Mammary epithelial cell (primary cell): ENCODE measurements at regions not wholly inside any gene's neighbourhood (a gene's known extent, or its start where the extent isn't known, plus 50 kb on each side); places are given as distances from the start of the nearest gene placed in this dataset.

Experiments used
- CTCF ChIP-seq, 2 donors: IDR thresholded peaks in 1 of 2; conservative IDR thresholded peaks in 1 of 2; 2 replicates each; pipeline ENCODE4 v1.5.1; 2011 to 2012; ENCODE audit warnings: inconsistent platforms in 2 of 2, low read length in 2 of 2, mild to moderate bottlenecking in 2 of 2, control low read depth in 1 of 2, low read depth in 1 of 2; ENCODE audit not compliant: insufficient read depth in 1 of 2; ENCODE audit errors: extremely low read depth in 1 of 2
- EZH2 ChIP-seq: IDR thresholded peaks from 2 replicates; pipeline ENCODE4 v1.6.1; 2012; ENCODE audit warnings: low read length, inconsistent platforms, borderline replicate concordance

GRCh38 chr3:102571006-102571405 lies 136.2 kb downstream of the ZPLD1 start:
- TF ChIP-seq EZH2 (no peak), CTCF (conservative IDR thresholded peaks at IDR 0.05 in 1 of 2, IDR thresholded peaks at IDR 0.05 in 1 of 2; ENCODE audit: extremely low read depth in 1 of 2, insufficient read depth in 1 of 2, low read depth in 1 of 2, low read length in 2 of 2) (no peak)
